Tibial artery (tissue), 4 donors: ENCODE measurements at regions not wholly inside any gene's neighbourhood (a gene's known extent, or its start where the extent isn't known, plus 50 kb on each side); places are given as distances from the start of the nearest gene placed in this dataset.

Experiments used
- DNase-seq, 2 donors: peaks; one replicate each; pipeline ENCODE4 v3.0.0-alpha.2; 2019
- H3K27ac ChIP-seq, 2 donors: fragments of 200-600 bp; sonication (generic) in 1 of 2; 1 replicate in 1 of 2; 2 replicates in 1 of 2; pipeline ENCODE4 v1.5.1; 2018 to 2019; ENCODE audit warnings: mild to moderate bottlenecking in 1 of 2
- H3K27me3 ChIP-seq, 2 donors: fragments of 200-600 bp; sonication (generic) in 1 of 2; one replicate each; pipeline versions ENCODE4 v1.5.1 to v1.6.0; 2016 to 2019
- H3K36me3 ChIP-seq, 3 donors: fragments of 200-600 bp; sonication (generic) in 2 of 3; one replicate each; pipeline ENCODE4 v1.5.1; 2016 to 2019; ENCODE audit warnings: mild to moderate bottlenecking in 2 of 3
- H3K4me1 ChIP-seq, 4 donors: fragments of 200-600 bp; sonication (generic) in 2 of 4; 1 replicate in 3 of 4; 2 replicates in 1 of 4; pipeline ENCODE4 v1.5.1; 2016 to 2019
- H3K4me3 ChIP-seq, 2 donors: fragments of 200-600 bp; sonication (generic) in 1 of 2; 1 replicate in 1 of 2; 2 replicates in 1 of 2; pipeline ENCODE4 v1.5.1; 2018 to 2019; ENCODE audit warnings: mild to moderate bottlenecking in 2 of 2
- H3K9me3 ChIP-seq, 3 donors: fragments of 200-600 bp; sonication (generic) in 1 of 3; one replicate each; pipeline ENCODE4 v1.5.1; 2016 to 2019
- intact Hi-C: fragments of 100-400 bp; cut with DNase I; formaldehyde crosslinking; loops from one replicate; pipeline ENCODE4 v1.15.0; 2023; ENCODE audit warnings: low total_unique reads
- TF ChIP-seq, protein P1 (sequence below), 2 experiments: fragments of 200-600 bp in 1 of 2; fragments of 450-650 bp in 1 of 2; IDR thresholded peaks; one replicate each; pipeline ENCODE4 v1.5.1; 2017 to 2019; ENCODE audit warnings: antibody characterized with exemption in 2 of 2, mild to moderate bottlenecking in 1 of 2, moderate library complexity in 1 of 2

DNA sequence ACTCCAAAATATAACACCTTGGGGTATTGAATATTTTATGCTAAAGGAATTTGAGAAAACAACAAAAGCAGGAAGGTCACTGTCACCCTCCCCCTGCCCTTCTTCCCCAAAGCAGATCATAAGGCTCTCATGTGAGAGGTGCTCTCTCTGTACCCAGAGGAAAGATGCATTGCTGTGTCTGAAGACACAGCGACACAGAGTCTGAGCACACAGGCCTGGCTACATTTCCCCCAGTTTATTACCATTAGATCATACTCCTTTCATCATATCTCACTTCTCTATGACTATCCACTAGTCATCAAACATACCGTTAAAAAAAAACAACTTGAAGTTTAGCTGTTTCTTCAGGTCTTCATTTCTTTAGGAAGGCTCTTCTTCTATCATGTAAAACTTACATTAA, 127.1 kb downstream of the PPIAL4G start:
- Histone ChIP-seq H3K27ac (no peak overlapping the region), H3K4me3 (no peak overlapping the region), H3K4me1 (no peaks in the 10 kb centered on the region), H3K36me3 (no peaks in the 10 kb centered on the region), H3K27me3 (peaks cover 0 to 72% of the 10 kb centered on the region in 2 donors), H3K9me3 (no peaks in the 10 kb centered on the region)
- intact Hi-C loops: no loop called here
- TF ChIP-seq, protein P1, sequence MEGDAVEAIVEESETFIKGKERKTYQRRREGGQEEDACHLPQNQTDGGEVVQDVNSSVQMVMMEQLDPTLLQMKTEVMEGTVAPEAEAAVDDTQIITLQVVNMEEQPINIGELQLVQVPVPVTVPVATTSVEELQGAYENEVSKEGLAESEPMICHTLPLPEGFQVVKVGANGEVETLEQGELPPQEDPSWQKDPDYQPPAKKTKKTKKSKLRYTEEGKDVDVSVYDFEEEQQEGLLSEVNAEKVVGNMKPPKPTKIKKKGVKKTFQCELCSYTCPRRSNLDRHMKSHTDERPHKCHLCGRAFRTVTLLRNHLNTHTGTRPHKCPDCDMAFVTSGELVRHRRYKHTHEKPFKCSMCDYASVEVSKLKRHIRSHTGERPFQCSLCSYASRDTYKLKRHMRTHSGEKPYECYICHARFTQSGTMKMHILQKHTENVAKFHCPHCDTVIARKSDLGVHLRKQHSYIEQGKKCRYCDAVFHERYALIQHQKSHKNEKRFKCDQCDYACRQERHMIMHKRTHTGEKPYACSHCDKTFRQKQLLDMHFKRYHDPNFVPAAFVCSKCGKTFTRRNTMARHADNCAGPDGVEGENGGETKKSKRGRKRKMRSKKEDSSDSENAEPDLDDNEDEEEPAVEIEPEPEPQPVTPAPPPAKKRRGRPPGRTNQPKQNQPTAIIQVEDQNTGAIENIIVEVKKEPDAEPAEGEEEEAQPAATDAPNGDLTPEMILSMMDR (IDR thresholded peaks at IDR 0.05): no peak
- DNase-seq: no peak

DNA sequence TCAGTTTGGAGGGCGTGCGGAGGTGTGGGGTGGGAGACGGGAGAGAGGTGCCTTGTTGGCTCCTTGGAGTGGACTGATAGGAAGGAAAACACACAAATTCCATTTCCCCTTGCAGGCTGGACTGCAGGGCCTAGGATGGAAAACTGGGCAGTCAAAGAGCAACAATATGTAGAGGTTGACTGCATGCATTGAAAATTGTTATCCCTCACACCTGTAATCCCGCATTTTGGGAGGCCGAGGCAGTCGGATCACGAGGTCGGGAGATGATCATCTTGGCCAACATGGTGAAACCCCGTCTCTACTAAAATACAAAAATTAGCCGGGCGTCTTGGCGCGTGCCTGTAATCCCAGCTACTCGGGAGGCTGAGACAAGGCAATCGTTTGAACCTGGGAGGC, 128.2 kb downstream of the PPIAL4G start:
- TF ChIP-seq, protein P1 (IDR thresholded peaks at IDR 0.05): no peak
- no peaks in the 10 kb centered on the region for H3K36me3 ChIP-seq
- H3K9me3 ChIP-seq: no peaks in the 10 kb centered on the region
- H3K4me3 ChIP-seq: no peak overlapping the region
- no peak for DNase-seq
- H3K27me3 ChIP-seq: peaks cover 0 to 78% of the 10 kb centered on the region in 2 donors
- H3K4me1 ChIP-seq: no peaks in the 10 kb centered on the region
- no peak overlapping the region for H3K27ac ChIP-seq
- intact Hi-C loops: no loop called here

DNA sequence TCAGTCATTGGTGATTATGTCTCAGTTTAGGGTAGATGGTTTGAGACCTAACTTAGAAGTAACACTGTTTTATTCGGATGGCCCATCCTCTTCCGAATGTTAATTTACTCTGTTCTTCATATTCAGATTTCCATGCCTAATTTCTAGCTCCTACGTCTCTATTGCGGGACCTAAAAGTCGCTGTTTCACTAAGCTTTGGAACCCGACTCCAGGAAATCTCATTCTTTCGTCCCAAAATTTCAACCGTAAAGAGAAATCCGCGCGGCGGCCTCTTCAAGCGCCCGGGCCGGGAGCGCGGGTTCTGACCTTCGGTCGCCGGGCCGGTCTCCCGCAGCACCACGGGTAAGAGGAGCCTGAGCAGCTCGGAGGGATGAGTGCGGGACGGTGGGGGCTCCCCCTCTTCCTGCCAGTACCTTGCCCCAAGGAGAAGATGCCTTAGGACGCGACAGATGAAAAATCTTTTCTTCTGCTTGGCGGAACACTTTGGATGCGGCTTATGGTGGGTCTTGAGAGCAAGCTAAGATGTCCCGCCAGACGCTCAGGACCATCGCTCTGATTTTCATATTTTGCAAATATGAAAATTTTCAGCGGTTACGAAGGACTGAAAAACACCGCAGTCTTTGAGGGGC, 128.7 kb downstream of the PPIAL4G start:
- no peak overlapping the region for H3K4me3 ChIP-seq
- no peak overlapping the region for H3K27ac ChIP-seq
- TF ChIP-seq, protein P1 (IDR thresholded peaks at IDR 0.05): no peak
- DNase-seq: no peak
- no peaks in the 10 kb centered on the region for H3K4me1 ChIP-seq
- intact Hi-C loops: no loop called here
- no peaks in the 10 kb centered on the region for H3K36me3 ChIP-seq
- H3K9me3 ChIP-seq: no peaks in the 10 kb centered on the region
- peaks cover 0 to 74% of the 10 kb centered on the region in 2 donors for H3K27me3 ChIP-seq

DNA sequence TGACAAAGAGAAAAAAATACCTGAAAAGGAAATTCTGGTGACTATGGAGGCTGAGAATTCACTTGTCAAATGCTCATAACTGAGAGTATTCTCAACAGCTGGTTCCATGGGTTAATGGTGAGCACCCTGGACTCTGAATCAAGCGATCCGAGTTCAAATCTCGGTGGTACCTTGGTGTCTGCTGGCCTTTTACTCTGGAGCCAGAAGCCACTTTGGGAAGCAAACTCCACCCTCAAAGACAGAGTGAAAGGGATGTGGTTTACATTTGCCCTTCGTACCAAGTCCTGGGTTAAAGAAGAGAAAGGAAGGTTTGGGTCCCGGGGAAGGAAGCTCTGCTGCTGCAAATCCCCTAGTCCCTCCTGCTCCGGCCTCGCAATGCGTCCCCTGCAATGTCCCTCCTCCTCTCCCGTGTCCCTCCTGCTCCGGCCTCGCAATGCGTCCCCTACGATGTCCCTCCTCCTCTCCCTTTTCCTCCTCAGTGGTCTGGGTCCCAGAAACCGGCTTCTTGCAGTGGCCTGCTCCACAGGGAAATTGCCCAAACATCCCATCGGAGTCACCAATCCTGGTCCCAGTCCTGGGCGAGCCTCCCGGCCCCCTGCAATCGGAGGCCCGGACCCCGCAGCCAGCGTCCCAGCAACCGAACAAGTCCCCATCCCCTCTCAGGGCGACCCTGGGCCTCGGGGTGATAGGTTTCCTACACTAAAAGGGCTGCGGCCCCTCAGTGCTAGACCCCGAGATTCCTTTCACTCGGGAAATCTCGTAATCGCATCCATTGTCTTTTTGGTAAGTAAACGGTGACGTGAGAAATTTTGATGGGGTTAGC, 129.4 kb downstream of the PPIAL4G start:
- DNase-seq: no peak
- Histone ChIP-seq H3K27ac (no peak overlapping the region), H3K4me1 (no peaks in the 10 kb centered on the region), H3K27me3 (peaks cover 0 to 80% of the 10 kb centered on the region in 2 donors), H3K36me3 (no peaks in the 10 kb centered on the region), H3K4me3 (no peak overlapping the region), H3K9me3 (no peaks in the 10 kb centered on the region)
- TF ChIP-seq, protein P1 (IDR thresholded peaks at IDR 0.05): no peak
- intact Hi-C loops: no loop called here

DNA sequence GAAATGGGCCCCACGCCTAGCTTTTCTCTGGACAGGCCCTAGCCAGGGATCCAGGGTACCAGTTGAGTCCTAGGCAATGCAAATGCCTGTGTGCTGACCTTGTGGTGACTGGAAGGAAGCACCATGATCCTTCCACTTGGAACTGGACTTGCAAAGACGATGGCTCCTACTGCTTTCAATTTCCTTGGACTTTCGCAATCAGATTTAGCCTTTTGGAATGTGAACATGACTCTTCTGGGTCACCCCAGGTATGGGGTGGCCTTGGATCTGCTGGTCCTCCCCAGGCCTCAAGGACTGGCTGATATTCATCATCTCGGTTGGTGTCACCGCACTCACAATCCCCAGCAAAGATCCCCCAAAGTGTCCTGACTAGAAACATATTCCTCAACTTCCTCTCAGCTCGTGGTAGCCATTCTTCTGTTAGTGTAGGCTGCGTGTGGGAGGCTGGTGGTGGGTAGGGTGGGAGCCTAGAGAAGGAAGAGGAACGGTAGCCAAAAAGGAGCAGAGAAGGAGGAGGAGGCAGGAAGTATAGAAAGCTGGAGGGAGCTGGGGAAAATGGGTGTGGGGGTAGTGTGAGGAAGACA, 130.5 kb downstream of the PPIAL4G start:
- Histone ChIP-seq H3K27me3 (peaks cover 0 to 86% of the 10 kb centered on the region in 2 donors), H3K36me3 (no peaks in the 10 kb centered on the region), H3K27ac (no peak overlapping the region), H3K9me3 (no peaks in the 10 kb centered on the region), H3K4me1 (no peaks in the 10 kb centered on the region), H3K4me3 (no peak overlapping the region)
- no peak for DNase-seq
- intact Hi-C loops: no loop called here
- TF ChIP-seq, protein P1 (IDR thresholded peaks at IDR 0.05): no peak
